CD4-positive, alpha-beta T cell treated with Interleukin-10 for 1 hour (primary cell): ENCODE measurements at regions not wholly inside any gene's neighbourhood (a gene's known extent, or its start where the extent isn't known, plus 50 kb on each side); places are given as distances from the start of the nearest gene placed in this dataset.

Experiments used
- DNase-seq: peaks from one replicate; pipeline ENCODE4 v3.0.0-alpha.2; 2020

DNA sequence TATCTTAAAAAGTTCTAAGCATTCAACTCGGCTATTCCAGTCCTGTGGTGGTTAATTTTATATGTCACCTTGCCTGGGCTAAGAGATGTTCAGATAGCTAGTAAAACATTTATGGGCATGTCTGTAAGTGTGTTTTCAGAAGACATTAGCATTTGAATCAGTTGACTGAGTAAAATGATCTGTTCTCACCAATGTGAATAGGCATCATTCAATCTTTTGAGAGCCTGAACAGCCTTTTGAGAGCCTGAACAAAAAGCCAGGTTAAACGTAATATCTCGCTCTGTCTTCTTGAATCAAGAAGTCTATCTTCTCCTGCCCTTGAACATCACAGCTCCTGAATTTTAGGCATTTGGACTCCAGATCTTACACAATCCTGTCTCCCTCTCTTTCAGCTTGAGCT lies 1266.1 kb downstream of the LRFN5 start:
- no peak for DNase-seq

DNA sequence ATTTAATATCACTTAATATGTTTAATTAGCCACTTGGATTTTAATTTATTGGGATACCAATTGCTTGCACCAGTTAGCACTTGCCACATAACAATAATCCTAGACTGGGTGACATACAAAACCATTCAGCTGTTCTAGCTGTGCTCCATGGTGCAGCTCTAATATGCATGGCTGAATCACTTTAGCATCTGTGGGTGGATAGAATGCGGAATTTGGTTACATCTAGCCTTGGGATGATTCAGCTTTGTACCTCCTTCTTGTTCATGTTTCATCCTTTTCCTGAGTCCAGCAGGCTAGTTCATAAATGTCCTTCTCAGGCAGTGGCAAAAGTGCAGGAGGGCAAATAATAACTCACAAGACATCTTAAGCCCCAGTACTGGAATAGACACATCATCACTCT lies 1263.0 kb downstream of the LRFN5 start:
- no peak for DNase-seq

DNA sequence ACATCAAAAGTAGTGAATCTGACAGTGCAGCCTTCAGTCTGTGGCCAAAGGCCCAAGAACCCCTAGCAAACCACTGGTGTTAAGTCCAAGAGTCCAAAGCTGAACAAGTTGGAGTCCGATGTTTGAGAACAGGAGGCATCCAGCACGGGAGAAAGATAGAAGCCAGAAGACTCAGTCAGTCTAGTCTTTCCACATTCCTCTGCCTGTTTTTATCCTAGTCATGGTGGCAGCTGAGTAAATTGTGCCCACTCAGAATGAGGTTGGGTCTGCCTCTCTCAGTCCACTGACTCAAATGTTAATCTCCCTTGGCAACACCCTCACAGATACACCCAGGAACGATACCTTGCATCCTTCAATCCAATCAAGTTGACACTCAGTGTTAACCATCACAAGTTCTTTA lies 1255.4 kb downstream of the LRFN5 start:
- DNase-seq: no peak

DNA sequence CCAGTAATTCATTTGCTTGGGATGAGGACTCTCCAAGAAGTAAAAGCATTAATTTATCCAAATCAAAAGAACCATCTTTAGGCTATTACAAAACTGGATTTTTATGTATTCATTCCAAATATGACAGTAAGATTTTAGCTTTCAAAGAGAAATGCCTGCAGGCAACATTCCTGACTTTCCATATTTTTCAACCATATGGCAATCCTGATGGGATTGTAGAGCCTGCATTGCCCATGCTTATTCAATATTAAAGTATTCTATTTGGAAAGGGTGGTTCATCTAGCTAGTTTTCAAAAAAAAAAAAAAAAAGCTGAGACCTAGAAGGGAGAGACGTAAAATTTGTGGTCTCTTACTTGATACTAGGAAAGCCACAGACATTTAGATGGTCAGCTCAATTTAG lies 1253.7 kb downstream of the LRFN5 start:
- DNase-seq: no peak

DNA sequence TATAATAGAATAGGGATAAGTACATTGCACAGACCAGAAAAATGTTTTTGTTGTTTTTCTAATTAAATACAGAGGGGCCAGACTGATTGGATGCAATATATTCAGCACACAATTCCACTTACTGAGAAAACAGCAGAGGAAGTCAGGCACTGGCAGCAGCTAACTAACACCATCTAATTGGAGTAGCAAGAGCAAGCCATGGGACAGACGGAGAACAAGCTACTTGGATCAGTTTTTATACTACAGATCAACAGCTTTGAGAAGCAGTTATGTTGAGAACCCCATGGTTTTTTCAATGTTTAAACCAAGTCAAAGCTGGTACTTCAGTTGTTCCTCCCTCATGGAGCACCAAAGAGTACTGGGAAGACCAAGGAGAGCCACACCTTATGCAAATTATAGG lies 1249.4 kb downstream of the LRFN5 start:
- DNase-seq: no peak

DNA sequence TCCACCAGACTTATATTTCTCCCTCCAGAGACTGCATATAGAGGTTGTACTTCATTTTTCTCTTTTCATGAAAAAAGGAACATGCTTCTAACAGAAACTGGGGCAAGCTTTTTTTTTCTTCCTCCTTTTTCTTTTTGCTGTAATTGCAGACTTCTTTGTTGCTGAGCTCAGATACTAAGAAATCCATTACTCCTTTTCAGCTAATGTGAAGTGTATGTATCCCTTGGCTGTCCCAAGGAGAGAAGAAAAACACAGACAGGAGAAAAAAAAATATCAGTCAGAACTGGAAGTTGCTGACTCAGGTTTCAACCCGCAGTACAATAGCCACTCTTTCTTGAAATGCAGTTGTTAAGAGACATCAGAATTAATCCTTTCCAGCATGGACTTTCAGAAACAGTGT lies 1248.4 kb downstream of the LRFN5 start:
- DNase-seq: no peak

DNA sequence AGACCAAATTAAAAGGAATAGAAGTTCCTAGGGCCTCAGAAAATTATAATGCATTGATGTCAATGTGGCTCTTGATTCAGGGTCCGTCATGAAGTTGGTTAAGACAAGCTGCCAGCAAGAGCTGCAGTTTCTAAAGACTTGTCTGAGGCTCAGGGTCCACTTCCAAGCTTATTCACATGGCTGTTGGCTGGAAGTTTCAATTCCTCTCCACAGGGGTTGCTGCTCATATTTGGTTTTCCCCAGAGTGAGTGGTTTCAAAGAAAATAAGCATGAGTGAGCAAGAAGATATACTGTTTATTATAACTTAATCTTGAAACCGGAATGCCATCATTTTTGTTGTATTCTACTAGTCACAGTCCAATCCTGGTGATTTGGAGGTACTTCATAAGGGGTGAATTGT lies 1247.4 kb downstream of the LRFN5 start:
- DNase-seq: no peak

DNA sequence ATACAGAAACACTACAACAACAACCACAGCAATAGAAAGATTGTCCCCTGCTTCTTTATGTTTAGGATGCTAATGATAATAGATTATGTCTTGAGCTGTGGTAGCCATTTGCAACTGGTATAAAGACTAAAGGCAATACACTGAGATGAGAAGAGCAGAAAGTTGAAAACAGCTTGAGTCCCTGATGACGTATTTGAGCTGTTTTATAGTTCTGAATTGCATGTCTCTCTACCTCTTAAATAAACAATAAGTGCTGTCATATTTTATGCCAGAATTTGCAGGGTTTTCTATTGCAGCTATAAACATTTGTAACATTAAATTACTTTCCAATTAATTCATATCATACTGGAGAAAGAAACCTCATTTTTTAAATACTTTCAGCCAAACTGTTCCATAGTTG lies 1242.0 kb downstream of the LRFN5 start:
- DNase-seq: no peak

DNA sequence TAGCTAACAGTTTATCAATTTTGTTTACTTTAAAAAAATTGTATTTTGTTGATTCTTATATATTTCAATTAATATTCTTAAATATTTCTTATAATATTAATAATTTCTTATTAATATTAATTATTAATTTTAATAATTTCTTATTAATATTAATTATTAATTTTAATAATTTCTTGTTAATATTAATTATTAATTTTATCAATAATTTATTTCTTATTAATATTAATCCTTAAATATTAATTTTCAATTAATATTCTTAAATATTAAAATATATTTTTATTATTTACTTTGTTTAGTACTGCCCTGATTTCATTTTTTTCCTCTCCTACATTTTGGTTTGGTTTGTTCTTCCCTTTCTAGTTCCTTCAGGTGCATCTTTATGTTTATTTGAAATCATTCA lies 1208.1 kb downstream of the LRFN5 start:
- no peak for DNase-seq

DNA sequence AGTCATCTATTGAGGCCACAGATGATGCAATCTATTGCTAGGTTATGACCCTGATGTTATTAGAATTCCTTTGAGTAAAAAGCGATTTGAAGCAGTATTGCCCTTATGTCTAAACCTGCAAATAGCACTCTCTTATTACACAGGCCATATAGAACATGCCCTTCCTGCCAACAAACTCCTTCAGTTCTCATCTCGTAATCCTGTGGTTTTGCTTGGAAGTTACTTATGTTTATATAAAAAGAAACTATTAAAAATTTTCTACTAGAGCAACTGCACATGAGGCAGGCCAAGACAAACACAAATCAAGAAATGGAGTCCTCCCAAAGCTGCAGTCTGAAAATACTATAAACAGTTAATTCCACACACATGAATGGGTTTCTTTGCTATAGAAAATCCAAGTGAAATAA lies 1200.2 kb downstream of the LRFN5 start:
- no peak for DNase-seq

DNA sequence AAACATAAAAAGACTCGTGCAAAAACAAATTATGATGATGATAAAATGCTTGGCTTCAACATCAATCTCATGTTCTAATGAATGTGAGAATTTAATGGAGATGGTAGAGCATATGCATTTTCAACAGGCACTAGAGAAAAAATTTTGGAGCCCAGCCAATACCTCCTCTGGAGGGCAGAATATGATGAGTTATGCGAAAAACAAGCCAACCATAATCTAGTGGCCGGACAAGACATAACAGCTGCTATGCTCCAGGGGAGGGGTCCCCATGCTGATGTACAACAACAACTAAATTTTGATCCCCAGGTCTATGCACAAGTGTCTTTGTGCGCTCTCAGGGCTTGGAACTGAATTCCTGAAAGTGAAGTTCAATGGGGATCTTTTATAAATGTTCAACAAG lies 1197.5 kb downstream of the LRFN5 start:
- DNase-seq: no peak

DNA sequence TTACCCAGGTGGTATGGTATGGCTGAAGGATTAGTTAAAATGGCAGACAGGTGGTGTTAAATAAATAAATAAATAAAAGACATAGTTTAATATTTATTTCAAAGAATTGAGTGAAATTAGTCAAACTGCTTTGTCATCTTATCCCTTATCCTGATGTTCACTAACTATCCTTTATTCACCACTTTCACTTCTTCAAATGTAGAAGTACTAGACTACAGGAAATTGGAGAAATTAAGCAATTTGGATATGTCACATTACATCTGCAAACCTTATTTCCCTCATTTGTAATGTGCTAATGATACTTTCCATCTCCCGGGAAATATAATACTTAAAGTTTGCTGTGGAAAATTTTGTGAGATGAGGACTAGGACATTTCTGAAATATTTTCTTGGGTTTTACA lies 1195.7 kb downstream of the LRFN5 start:
- no peak for DNase-seq

DNA sequence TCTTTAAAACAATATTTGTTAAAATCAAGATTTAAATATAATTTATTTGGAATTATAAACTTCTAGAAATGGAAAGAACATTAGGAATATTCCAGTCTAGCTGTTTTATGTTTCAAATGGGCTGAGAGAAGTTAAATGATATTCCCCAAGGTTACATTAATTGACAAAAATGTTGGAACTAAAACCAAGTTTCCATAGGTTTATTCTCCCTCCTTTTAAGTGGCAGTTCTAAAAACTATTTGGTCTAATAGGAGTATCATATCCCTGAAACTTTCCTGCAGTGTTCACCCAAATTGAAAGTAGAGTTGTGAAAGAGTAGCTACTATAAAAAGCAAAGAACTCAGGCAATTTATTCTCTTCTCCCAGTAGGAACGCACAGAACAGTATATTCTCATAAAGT lies 1185.5 kb downstream of the LRFN5 start:
- no peak for DNase-seq

DNA sequence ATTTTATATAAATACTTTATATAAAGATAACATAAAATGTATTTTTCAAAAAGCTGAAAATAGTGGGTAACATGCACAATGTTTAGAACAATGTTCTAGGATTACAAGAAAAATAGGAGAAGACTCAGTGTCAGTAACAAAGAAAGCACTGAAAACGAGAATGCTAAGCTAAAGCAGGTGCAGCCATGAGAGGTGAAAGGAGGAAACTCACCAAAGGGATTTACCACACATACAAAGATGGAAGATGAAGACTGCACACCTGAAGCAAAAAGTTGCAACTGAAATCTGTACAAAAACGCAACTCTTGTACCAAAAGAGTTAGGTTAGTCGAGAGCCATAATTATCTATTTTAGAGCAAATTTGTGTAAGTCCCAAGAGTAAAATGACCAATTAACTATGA lies 1176.1 kb downstream of the LRFN5 start:
- DNase-seq: no peak

DNA sequence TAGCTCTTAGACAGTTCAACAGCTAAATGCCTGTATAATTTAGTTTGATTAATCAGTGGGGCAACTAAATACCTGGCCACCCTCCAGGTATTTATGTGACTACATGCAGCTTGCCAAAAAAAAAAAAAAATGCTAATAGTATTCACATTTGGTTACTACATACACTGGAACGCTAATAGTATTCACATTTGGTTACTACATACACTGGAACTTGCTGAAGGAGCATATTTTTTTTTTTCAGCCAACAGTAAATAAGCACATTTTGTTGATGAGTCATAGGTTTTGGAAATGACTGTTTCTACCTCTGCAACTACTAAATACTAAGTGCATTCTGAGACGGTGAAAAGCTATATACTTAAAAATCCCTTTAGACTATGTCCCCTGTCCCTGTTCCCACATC lies 1172.3 kb downstream of the LRFN5 start:
- DNase-seq: no peak

DNA sequence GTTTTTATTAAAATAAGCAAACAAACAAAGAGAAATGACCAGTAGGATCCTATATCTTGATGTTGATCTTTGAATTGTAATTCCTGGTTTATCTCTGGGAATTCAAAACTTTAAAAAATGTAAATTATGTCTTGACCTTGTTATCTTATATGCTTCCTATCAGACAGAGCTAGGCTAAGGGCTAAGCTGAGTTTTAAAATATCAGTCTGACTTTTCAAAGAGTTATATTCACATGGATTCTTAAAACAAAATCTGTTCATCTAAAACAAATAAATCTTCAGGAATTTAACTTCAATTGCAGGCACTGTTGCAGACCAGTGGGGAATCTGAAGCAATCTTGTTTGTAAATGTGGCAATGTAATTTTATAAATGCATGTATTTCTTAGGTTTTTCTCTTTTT lies 1144.1 kb downstream of the LRFN5 start:
- DNase-seq: no peak

DNA sequence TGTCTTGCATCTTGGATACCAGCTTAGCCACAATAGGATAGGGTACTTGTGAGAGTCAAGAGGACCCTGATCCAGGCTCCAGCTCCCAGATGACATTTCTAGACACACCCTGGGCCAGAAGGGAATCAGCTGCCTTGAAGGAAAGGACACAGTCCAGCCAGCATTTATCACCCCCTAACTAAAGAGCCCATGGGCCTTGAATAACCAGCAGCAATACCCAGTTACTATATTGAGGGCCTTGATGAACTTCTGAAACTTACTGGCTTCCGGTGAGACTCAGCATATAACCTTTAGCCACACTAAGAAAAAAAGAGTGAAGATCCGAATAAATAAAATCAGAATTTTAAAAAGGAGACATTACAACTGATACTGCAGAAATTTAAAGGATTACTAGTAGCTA lies 1135.4 kb downstream of the LRFN5 start:
- DNase-seq: no peak

DNA sequence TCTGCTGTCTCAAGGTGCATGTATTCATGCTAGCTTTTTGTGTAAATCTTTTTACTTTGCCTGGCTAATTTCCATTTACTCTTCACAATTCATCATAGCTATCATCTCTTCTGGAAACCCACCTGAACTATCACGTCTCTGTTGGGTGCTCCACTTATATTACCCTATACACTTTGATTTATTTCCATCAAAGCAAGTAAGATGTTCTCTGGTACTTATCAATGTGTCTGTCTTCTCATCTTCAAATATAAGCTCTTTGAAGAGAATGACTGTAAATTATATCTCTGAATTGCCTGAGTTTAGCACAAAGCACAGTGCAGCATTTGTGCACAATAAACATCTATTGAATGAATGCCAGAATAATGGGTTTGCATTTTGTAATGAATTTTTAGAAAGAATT lies 1129.7 kb downstream of the LRFN5 start:
- DNase-seq: no peak

DNA sequence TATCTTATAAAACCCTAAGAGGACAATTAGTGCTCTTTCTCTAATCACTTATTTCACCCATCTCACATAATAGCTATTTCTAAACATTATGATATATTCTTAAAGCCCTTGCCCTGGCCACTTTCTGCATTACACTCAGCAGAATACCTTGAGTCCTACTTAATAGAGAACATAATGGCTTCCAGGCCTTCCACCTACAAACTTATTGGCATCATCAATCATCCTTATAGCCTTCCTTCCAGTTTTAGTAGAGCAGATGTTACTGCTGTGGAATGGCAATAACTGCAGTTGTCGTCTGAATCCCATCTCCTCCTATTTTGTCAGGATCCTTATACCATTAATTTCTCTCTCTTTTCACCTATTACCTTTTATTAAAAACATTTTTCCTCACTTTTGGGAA lies 1127.4 kb downstream of the LRFN5 start:
- DNase-seq: no peak

DNA sequence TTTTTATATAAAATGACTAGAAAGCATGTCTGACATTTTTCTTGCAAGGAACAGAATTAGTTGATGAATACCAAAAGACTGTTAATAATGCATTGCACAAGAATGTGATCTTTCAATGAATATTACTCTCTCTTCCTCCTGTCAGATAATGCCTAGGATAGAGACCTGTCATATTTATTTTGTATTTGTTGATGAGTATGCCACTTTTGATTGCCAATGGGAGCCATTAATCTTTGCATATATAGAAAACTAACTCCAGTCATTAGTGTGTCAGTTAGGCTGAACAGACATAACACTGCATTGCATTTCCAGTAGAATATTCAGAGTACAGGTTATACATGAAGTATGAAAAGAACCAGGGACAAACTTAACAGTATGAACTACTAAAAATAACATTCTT lies 1125.3 kb downstream of the LRFN5 start:
- DNase-seq: no peak

DNA sequence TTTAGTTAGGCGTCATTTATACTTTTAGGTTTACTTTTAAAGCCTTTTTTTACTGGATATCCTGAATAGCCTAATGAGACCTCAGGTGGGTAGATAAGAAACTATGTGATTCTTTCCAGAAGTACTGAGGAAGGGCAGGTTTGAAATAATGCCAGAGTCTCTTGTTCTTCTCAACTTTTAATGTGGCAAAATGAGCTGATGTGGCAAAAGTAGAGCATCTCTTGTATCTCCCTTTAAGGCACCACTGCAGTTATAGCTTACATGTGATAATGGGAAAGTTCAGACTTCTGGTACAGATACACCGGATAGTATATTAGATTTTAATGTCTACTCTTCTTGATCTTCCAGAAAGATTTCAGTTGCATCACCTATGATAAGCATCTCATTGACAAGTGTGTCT lies 1124.8 kb downstream of the LRFN5 start:
- DNase-seq: no peak

DNA sequence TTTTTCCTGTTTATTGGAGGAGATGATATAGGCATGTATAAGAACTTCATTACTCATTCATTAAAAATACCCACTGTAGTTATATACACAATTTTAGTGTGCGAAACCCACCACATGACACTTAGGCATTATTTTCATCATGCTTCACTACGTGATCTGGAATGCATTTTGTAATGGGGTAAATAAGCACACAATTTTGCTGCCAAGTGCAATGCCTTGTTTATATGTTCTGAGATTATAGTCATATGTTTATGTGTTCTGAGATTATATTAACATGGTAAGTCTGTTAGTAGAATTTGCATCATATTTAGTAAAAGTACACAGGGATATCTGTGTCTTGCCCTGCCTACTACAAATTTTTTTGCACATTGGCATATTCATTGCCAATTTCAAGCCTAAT lies 1123.0 kb downstream of the LRFN5 start:
- DNase-seq: no peak

DNA sequence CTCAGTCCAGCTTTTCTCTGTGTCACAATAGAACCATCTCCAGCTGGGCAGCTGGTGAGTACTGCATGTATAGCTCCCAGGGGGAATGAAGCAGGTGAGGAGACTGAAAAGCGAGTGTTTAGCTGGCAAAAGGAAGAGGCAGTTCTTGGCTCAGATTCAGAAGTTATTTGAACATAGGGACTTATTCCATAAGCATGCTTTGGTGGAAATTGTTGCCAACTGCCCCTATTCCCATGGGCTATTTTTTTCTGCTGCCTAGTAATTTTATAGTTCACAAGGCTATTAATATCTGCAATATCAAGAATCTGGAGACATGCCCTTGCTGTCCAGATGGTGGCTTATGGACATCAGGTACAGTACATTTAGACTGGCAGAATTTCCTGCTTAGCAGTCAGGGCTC lies 1112.7 kb downstream of the LRFN5 start:
- DNase-seq: no peak

DNA sequence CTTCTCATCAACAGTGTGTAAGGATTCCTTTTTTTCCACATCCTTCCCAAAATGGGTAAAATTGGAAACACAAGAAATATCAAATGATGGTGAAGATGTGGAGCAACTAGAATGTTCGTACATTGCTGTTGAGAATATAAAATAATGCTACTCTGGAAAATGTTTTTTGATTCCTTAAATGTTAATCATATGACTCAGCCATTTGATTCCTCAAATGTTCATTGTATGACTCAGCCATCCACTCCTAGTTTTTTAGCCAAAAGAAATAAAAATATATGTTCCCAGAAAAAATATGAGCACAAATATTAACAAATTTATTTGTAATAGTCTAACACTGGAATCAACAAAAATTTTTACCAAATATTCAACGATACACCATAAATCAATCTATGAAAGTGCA lies 1108.6 kb downstream of the LRFN5 start:
- no peak for DNase-seq

DNA sequence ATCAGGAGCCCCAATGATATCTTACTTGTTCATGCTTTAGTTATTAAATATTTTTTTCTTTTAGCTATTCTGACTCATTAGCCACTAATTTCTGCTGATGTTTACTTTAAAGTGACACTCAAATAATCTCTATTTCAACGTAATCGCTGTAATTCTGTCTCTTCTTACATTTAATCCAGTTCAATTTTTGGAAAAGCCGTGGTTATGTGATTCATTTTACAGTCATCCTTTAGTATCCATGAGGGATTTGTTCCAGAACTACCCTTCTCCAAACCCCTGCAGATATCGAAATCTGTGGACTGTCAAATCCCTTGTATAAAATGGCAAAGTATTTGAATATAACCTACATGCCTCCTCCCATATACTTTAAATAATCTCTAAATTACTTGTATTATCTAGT lies 1103.4 kb downstream of the LRFN5 start:
- no peak for DNase-seq

DNA sequence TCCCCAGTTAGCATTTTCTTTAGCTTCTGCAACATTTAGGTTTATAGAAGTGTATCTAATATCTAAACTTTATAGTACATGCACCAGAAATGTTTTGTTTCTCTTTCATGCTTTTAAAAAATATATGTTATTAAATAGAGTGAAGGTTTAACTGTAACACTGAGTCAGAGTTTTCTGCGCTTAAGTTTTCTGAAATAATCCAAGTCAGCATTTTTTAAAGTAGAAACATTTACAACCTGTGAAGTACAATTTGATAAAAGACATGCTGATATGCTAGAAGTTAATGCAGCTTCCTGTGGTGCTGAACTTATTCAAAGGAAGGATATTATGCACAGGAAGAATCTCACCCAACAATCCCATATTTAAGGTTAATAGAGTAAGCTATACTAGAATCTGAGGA lies 1096.8 kb downstream of the LRFN5 start:
- DNase-seq: no peak

DNA sequence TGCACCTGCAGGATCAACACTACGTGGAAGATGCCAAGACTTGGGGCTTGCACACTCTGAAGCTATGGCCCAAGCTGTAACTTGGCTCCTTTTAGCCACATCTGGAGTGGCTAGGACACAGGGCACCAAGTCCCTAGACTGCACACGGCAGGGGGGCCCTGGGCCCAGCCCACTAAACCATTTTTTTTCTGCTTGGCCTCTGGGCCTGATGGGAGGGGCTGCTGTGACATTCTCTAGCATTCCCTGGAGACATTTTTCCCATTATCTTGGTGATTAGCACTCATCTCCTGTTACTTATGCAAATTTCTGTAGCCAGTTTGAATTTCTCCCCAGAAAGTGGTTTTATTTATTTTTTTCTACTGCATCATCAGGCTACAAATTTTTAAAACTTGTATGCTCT lies 1080.7 kb downstream of the LRFN5 start:
- no peak for DNase-seq
